ENCODE measurements at regions not wholly inside any gene's neighbourhood (a gene's known extent, or its start where the extent isn't known, plus 50 kb on each side); places are given as distances from the start of the nearest gene placed in this dataset.

DNA sequence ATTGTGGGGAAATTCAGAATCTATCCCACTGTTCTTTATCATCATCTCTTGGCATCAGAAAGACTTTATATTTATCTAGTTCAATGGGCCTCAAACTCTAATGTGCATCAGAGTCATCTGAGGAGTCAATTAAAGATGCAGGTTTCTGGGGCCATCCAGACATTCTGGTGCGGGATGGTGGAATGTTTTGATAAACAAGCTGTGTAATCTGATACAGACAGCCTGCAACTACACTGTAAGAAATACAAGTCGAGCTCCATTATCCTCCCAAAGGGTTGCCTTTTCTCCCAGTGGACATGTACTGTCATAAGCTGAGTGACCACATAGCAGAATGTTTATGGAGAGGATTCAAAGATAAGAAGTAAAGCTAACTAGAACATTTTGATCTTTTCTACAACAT is 515.3 kb upstream of the DCC start:
- TF ChIP-seq ZNF354B (CRISPR knock-in tag; IDR thresholded peaks at IDR 0.05) (no peak), ZNF232 (CRISPR knock-in tag; IDR thresholded peaks at IDR 0.05) (no peak), KAT8 (IDR thresholded peaks at IDR 0.05; ENCODE audit: low read depth) (no peak), RAD21 (CRISPR knock-in tag; conservative IDR thresholded peaks at IDR 0.05 in 1 of 2, IDR thresholded peaks at IDR 0.05 in 1 of 2) (no peak), NR2C2 (CRISPR knock-in tag; IDR thresholded peaks at IDR 0.05) (no peak), NR2C2 (tag; IDR thresholded peaks at IDR 0.05) (no peak), ESRRB (CRISPR knock-in tag; IDR thresholded peaks at IDR 0.05; ENCODE audit: borderline replicate concordance) (no peak)
- TF ChIP-seq, protein P1, sequence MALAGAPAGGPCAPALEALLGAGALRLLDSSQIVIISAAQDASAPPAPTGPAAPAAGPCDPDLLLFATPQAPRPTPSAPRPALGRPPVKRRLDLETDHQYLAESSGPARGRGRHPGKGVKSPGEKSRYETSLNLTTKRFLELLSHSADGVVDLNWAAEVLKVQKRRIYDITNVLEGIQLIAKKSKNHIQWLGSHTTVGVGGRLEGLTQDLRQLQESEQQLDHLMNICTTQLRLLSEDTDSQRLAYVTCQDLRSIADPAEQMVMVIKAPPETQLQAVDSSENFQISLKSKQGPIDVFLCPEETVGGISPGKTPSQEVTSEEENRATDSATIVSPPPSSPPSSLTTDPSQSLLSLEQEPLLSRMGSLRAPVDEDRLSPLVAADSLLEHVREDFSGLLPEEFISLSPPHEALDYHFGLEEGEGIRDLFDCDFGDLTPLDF (CRISPR knock-in tag; IDR thresholded peaks at IDR 0.05) = no peak
- TF ChIP-seq, protein P2, sequence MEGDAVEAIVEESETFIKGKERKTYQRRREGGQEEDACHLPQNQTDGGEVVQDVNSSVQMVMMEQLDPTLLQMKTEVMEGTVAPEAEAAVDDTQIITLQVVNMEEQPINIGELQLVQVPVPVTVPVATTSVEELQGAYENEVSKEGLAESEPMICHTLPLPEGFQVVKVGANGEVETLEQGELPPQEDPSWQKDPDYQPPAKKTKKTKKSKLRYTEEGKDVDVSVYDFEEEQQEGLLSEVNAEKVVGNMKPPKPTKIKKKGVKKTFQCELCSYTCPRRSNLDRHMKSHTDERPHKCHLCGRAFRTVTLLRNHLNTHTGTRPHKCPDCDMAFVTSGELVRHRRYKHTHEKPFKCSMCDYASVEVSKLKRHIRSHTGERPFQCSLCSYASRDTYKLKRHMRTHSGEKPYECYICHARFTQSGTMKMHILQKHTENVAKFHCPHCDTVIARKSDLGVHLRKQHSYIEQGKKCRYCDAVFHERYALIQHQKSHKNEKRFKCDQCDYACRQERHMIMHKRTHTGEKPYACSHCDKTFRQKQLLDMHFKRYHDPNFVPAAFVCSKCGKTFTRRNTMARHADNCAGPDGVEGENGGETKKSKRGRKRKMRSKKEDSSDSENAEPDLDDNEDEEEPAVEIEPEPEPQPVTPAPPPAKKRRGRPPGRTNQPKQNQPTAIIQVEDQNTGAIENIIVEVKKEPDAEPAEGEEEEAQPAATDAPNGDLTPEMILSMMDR (IDR thresholded peaks at IDR 0.05 in 2 of 3, conservative IDR thresholded peaks at IDR 0.05 in 1 of 3; ENCODE audit: insufficient read depth in 2 of 3, low read depth in 1 of 3, low read length in 3 of 3) = no peak
- TF ChIP-seq, protein P3, sequence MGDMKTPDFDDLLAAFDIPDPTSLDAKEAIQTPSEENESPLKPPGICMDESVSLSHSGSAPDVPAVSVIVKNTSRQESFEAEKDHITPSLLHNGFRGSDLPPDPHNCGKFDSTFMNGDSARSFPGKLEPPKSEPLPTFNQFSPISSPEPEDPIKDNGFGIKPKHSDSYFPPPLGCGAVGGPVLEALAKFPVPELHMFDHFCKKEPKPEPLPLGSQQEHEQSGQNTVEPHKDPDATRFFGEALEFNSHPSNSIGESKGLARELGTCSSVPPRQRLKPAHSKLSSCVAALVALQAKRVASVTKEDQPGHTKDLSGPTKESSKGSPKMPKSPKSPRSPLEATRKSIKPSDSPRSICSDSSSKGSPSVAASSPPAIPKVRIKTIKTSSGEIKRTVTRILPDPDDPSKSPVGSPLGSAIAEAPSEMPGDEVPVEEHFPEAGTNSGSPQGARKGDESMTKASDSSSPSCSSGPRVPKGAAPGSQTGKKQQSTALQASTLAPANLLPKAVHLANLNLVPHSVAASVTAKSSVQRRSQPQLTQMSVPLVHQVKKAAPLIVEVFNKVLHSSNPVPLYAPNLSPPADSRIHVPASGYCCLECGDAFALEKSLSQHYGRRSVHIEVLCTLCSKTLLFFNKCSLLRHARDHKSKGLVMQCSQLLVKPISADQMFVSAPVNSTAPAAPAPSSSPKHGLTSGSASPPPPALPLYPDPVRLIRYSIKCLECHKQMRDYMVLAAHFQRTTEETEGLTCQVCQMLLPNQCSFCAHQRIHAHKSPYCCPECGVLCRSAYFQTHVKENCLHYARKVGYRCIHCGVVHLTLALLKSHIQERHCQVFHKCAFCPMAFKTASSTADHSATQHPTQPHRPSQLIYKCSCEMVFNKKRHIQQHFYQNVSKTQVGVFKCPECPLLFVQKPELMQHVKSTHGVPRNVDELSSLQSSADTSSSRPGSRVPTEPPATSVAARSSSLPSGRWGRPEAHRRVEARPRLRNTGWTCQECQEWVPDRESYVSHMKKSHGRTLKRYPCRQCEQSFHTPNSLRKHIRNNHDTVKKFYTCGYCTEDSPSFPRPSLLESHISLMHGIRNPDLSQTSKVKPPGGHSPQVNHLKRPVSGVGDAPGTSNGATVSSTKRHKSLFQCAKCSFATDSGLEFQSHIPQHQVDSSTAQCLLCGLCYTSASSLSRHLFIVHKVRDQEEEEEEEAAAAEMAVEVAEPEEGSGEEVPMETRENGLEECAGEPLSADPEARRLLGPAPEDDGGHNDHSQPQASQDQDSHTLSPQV (IDR thresholded peaks at IDR 0.05) = no peak
- TF ChIP-seq, protein P4, sequence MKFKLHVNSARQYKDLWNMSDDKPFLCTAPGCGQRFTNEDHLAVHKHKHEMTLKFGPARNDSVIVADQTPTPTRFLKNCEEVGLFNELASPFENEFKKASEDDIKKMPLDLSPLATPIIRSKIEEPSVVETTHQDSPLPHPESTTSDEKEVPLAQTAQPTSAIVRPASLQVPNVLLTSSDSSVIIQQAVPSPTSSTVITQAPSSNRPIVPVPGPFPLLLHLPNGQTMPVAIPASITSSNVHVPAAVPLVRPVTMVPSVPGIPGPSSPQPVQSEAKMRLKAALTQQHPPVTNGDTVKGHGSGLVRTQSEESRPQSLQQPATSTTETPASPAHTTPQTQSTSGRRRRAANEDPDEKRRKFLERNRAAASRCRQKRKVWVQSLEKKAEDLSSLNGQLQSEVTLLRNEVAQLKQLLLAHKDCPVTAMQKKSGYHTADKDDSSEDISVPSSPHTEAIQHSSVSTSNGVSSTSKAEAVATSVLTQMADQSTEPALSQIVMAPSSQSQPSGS (CRISPR knock-in tag; IDR thresholded peaks at IDR 0.05) = no peak
- TF ChIP-seq, protein P5, sequence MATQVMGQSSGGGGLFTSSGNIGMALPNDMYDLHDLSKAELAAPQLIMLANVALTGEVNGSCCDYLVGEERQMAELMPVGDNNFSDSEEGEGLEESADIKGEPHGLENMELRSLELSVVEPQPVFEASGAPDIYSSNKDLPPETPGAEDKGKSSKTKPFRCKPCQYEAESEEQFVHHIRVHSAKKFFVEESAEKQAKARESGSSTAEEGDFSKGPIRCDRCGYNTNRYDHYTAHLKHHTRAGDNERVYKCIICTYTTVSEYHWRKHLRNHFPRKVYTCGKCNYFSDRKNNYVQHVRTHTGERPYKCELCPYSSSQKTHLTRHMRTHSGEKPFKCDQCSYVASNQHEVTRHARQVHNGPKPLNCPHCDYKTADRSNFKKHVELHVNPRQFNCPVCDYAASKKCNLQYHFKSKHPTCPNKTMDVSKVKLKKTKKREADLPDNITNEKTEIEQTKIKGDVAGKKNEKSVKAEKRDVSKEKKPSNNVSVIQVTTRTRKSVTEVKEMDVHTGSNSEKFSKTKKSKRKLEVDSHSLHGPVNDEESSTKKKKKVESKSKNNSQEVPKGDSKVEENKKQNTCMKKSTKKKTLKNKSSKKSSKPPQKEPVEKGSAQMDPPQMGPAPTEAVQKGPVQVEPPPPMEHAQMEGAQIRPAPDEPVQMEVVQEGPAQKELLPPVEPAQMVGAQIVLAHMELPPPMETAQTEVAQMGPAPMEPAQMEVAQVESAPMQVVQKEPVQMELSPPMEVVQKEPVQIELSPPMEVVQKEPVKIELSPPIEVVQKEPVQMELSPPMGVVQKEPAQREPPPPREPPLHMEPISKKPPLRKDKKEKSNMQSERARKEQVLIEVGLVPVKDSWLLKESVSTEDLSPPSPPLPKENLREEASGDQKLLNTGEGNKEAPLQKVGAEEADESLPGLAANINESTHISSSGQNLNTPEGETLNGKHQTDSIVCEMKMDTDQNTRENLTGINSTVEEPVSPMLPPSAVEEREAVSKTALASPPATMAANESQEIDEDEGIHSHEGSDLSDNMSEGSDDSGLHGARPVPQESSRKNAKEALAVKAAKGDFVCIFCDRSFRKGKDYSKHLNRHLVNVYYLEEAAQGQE (IDR thresholded peaks at IDR 0.05; ENCODE audit: borderline replicate concordance) = no peak
- TF ChIP-seq, protein P5 (CRISPR knock-in tag; IDR thresholded peaks at IDR 0.05; ENCODE audit: low read depth) = no peak

All from K562 (cell line).